ENCODE measurements at regions not wholly inside any gene's neighbourhood (a gene's known extent, or its start where the extent isn't known, plus 50 kb on each side); places are given as distances from the start of the nearest gene placed in this dataset.

GRCh38 chr13:106355866-106356265 is 179.6 kb downstream of the EFNB2 start:
- H3K4me3 Mint-ChIP-seq, result no peak overlapping the region
- no peak overlapping the region for H3K27ac ChIP-seq (ENCODE audit: low read depth, low read length)
- no peak overlapping the region for H3K4me3 ChIP-seq (ENCODE audit: low read length)
- no peak overlapping the region for H3K27ac Mint-ChIP-seq
- no peak overlapping the region for H3K9ac ChIP-seq (ENCODE audit: extremely low read depth, low read length, poor library complexity, severe bottlenecking)
- no peak for DNase-seq
- TF ChIP-seq CTCF (conservative IDR thresholded peaks at IDR 0.05), result no peak
- peaks cover 22% of the 10 kb centered on the region for H3K4me1 Mint-ChIP-seq
- peaks cover 4% of the 10 kb centered on the region for H3K9me3 Mint-ChIP-seq
- H3K36me3 ChIP-seq (ENCODE audit: control insufficient read depth, insufficient read depth, low read length), result no peaks in the 10 kb centered on the region
- no peaks in the 10 kb centered on the region for H3K9me3 ChIP-seq (ENCODE audit: control insufficient read depth, low read length)
- peaks cover 2% of the 10 kb centered on the region for H3K27me3 Mint-ChIP-seq (ENCODE audit: insufficient read depth)
- H3K36me3 Mint-ChIP-seq (ENCODE audit: low read depth), result peaks cover 4% of the 10 kb centered on the region
- WGBS, 2 experiments (ENCODE audit: insufficient coverage in 1 of 2, insufficient read length in 1 of 2), result 92 to 97% methylated on average over 6 of the region's 6 CpGs
- H3K4me1 ChIP-seq (ENCODE audit: control insufficient read depth, insufficient read depth, low read length), result no peaks in the 10 kb centered on the region
- no peaks in the 10 kb centered on the region for H3K27me3 ChIP-seq (ENCODE audit: control insufficient read depth, insufficient read depth, low read length, poor library complexity, severe bottlenecking)

- Histone ChIP-seq H3K27ac (ENCODE audit: low read depth, low read length) (no peak overlapping the region), H3K36me3 (ENCODE audit: control insufficient read depth, insufficient read depth, low read length) (no peaks in the 10 kb centered on the region), H3K4me3 (ENCODE audit: low read length) (no peak overlapping the region), H3K4me1 (ENCODE audit: control insufficient read depth, insufficient read depth, low read length) (no peaks in the 10 kb centered on the region), H3K9ac (ENCODE audit: extremely low read depth, low read length, poor library complexity, severe bottlenecking) (no peak overlapping the region), H3K9me3 (ENCODE audit: control insufficient read depth, low read length) (no peaks in the 10 kb centered on the region), H3K27me3 (ENCODE audit: control insufficient read depth, insufficient read depth, low read length, poor library complexity, severe bottlenecking) (no peaks in the 10 kb centered on the region)
- no peak for DNase-seq
- TF ChIP-seq CTCF (conservative IDR thresholded peaks at IDR 0.05), result no peak
- Mint-ChIP-seq H3K36me3 (ENCODE audit: low read depth) (no peaks in the 10 kb centered on the region), H3K4me3 (no peak overlapping the region), H3K27ac (no peak overlapping the region), H3K4me1 (peaks cover 30% of the 10 kb centered on the region), H3K9me3 (no peaks in the 10 kb centered on the region), H3K27me3 (ENCODE audit: insufficient read depth) (no peaks in the 10 kb centered on the region)
- WGBS, 2 experiments (ENCODE audit: insufficient coverage in 1 of 2, insufficient read length in 1 of 2), result 88 to 92% methylated on average over 1 to 3 of the region's 3 CpGs
Measured at GRCh38 chr13:106354961-106355360, 180.5 kb downstream of the EFNB2 start.

GRCh38 chr13:106352850-106353249 is 182.6 kb downstream of the EFNB2 start:
- Mint-ChIP-seq H3K27me3 (ENCODE audit: insufficient read depth) (peaks cover 3% of the 10 kb centered on the region), H3K4me1 (peaks cover 47% of the 10 kb centered on the region), H3K36me3 (ENCODE audit: low read depth) (no peaks in the 10 kb centered on the region), H3K9me3 (no peaks in the 10 kb centered on the region), H3K27ac (no peak overlapping the region), H3K4me3 (no peak overlapping the region)
- H3K36me3 ChIP-seq (ENCODE audit: control insufficient read depth, insufficient read depth, low read length), result no peaks in the 10 kb centered on the region
- no peak for TF ChIP-seq CTCF (conservative IDR thresholded peaks at IDR 0.05)
- no peak overlapping the region for H3K27ac ChIP-seq (ENCODE audit: low read depth, low read length)
- no peaks in the 10 kb centered on the region for H3K27me3 ChIP-seq (ENCODE audit: control insufficient read depth, insufficient read depth, low read length, poor library complexity, severe bottlenecking)
- no peak overlapping the region for H3K4me3 ChIP-seq (ENCODE audit: low read length)
- DNase-seq, result no peak
- H3K9ac ChIP-seq (ENCODE audit: extremely low read depth, low read length, poor library complexity, severe bottlenecking), result no peak overlapping the region
- H3K9me3 ChIP-seq (ENCODE audit: control insufficient read depth, low read length), result no peaks in the 10 kb centered on the region
- H3K4me1 ChIP-seq (ENCODE audit: control insufficient read depth, insufficient read depth, low read length), result peaks cover 12% of the 10 kb centered on the region

Data from endodermal cell (in vitro differentiated cells).